Muscle layer of duodenum (tissue), 2 donors: ENCODE measurements at regions not wholly inside any gene's neighbourhood (a gene's known extent, or its start where the extent isn't known, plus 50 kb on each side); places are given as distances from the start of the nearest gene placed in this dataset.
"Not testable (repeated sequence)": the region's sequence is repeated elsewhere in the genome, so short reads cannot be mapped to it uniquely, and the experiment has no call there.

Experiments
- H3K27ac ChIP-seq: one replicate; pipeline ENCODE4 v1.7.0; 2013; ENCODE audit warnings: mild to moderate bottlenecking, low read length
- H3K27me3 ChIP-seq: one replicate; pipeline ENCODE4 v1.7.0; 2013; ENCODE audit warnings: low read depth, mild to moderate bottlenecking, control low read depth, low read length
- H3K36me3 ChIP-seq, 2 donors: one replicate each; pipeline ENCODE4 v1.7.0; 2013; ENCODE audit warnings: low read length in 2 of 2, control low read depth in 1 of 2, mild to moderate bottlenecking in 1 of 2; ENCODE audit not compliant: insufficient read depth in 2 of 2, control insufficient read depth in 1 of 2
- H3K4me1 ChIP-seq, 2 donors: one replicate each; pipeline ENCODE4 v1.7.0; 2013; ENCODE audit warnings: low read length in 2 of 2, mild to moderate bottlenecking in 2 of 2, control low read depth in 1 of 2, moderate library complexity in 1 of 2; ENCODE audit not compliant: insufficient read depth in 2 of 2, control insufficient read depth in 1 of 2
- H3K4me3 ChIP-seq, 2 donors: one replicate each; pipeline ENCODE4 v1.7.0; 2013; ENCODE audit warnings: low read length in 2 of 2, low read depth in 1 of 2, mild to moderate bottlenecking in 1 of 2
- H3K9me3 ChIP-seq, 2 donors: one replicate each; pipeline ENCODE4 v1.7.0; 2013; ENCODE audit warnings: low read length in 2 of 2, control low read depth in 1 of 2, mild to moderate bottlenecking in 1 of 2; ENCODE audit not compliant: control insufficient read depth in 1 of 2
- donor health status: healthy.

- H3K9me3 ChIP-seq, H3K27ac ChIP-seq, H3K4me1 ChIP-seq, H3K36me3 ChIP-seq, H3K27me3 ChIP-seq, H3K4me3 ChIP-seq: not testable (repeated sequence)
Measured at GRCh38 chr21:9746831-9747606, 774.4 kb upstream of the TPTE start.

- H3K4me3 ChIP-seq, H3K36me3 ChIP-seq, H3K9me3 ChIP-seq, H3K4me1 ChIP-seq, H3K27ac ChIP-seq, H3K27me3 ChIP-seq: not testable (repeated sequence)
Measured at GRCh38 chr21:9747870-9748269, 773.5 kb upstream of the TPTE start.

- H3K27ac ChIP-seq, H3K9me3 ChIP-seq, H3K4me1 ChIP-seq, H3K27me3 ChIP-seq, H3K36me3 ChIP-seq, H3K4me3 ChIP-seq: not testable (repeated sequence)
Measured at GRCh38 chr21:9748451-9748850, 772.9 kb upstream of the TPTE start.

GRCh38 chr21:9749741-9750230 lies 771.6 kb upstream of the TPTE start:
- H3K9me3 ChIP-seq, H3K4me3 ChIP-seq, H3K4me1 ChIP-seq, H3K27ac ChIP-seq, H3K36me3 ChIP-seq, H3K27me3 ChIP-seq: not testable (repeated sequence)

- Histone ChIP-seq H3K9me3 (no peaks in the 10 kb centered on the region), H3K4me3 (no peak overlapping the region), H3K36me3 (no peaks in the 10 kb centered on the region), H3K27ac (no peak overlapping the region), H3K4me1 (no peaks in the 10 kb centered on the region), H3K27me3 (no peaks in the 10 kb centered on the region)
Measured at GRCh38 chr21:9750341-9751086, 770.9 kb upstream of the TPTE start.

GRCh38 chr21:9751087-9751585 lies 770.2 kb upstream of the TPTE start:
- H3K9me3 ChIP-seq, H3K27me3 ChIP-seq, H3K4me3 ChIP-seq: not testable (repeated sequence)

GRCh38 chr21:9752028-9752427 lies 769.4 kb upstream of the TPTE start:
- H3K27ac ChIP-seq, H3K4me1 ChIP-seq, H3K36me3 ChIP-seq, H3K9me3 ChIP-seq, H3K27me3 ChIP-seq, H3K4me3 ChIP-seq: not testable (repeated sequence)

More at GRCh38 chr21:9751087-9751585, 770.2 kb upstream of the TPTE start:
- not testable (repeated sequence) for H3K4me1 ChIP-seq, H3K27ac ChIP-seq, H3K36me3 ChIP-seq

GRCh38 chr21:9753441-9753840 lies 767.9 kb upstream of the TPTE start:
- H3K27ac ChIP-seq, H3K4me1 ChIP-seq, H3K36me3 ChIP-seq, H3K9me3 ChIP-seq, H3K4me3 ChIP-seq, H3K27me3 ChIP-seq: not testable (repeated sequence)

GRCh38 chr21:9753943-9754342 lies 767.4 kb upstream of the TPTE start:
- H3K27ac ChIP-seq = no peak overlapping the region
- no peaks in the 10 kb centered on the region for H3K9me3 ChIP-seq
- H3K36me3 ChIP-seq = no peaks in the 10 kb centered on the region
- H3K4me1 ChIP-seq = no peaks in the 10 kb centered on the region
- no peaks in the 10 kb centered on the region for H3K27me3 ChIP-seq
- no peak overlapping the region for H3K4me3 ChIP-seq

- H3K4me3 ChIP-seq, H3K36me3 ChIP-seq, H3K27me3 ChIP-seq, H3K9me3 ChIP-seq, H3K27ac ChIP-seq, H3K4me1 ChIP-seq: not testable (repeated sequence)
Measured at GRCh38 chr21:9754434-9754833, 766.9 kb upstream of the TPTE start.

GRCh38 chr21:9755611-9756010 lies 765.8 kb upstream of the TPTE start:
- H3K27me3 ChIP-seq = no peaks in the 10 kb centered on the region
- H3K36me3 ChIP-seq = no peaks in the 10 kb centered on the region
- no peaks in the 10 kb centered on the region for H3K9me3 ChIP-seq
- H3K4me1 ChIP-seq = no peaks in the 10 kb centered on the region
- no peak overlapping the region for H3K27ac ChIP-seq
- no peak overlapping the region for H3K4me3 ChIP-seq
